ENCODE measurements at regions not wholly inside any gene's neighbourhood (a gene's known extent, or its start where the extent isn't known, plus 50 kb on each side); places are given as distances from the start of the nearest gene placed in this dataset.

GRCh38 chr6:155890409-155890808, 434.8 kb upstream of the NOX3 start:
- no peak for TF ChIP-seq CTCF (IDR thresholded peaks at IDR 0.05; ENCODE audit: low read length)
- TF ChIP-seq EZH2 (optimal IDR thresholded peaks at IDR 0.05; ENCODE audit: low read depth, low read length), result no peak
